ENCODE measurements at regions not wholly inside any gene's neighbourhood (a gene's known extent, or its start where the extent isn't known, plus 50 kb on each side); places are given as distances from the start of the nearest gene placed in this dataset.
"Not testable (repeated sequence)": the region's sequence is repeated elsewhere in the genome, so short reads cannot be mapped to it uniquely, and the experiment has no call there.

- Histone ChIP-seq H3K4me1 (ENCODE audit: control insufficient read depth, insufficient read depth, low read length) (no peaks in the 10 kb centered on the region), H3K27ac (ENCODE audit: low read length) (no peak overlapping the region), H3K4me3 (ENCODE audit: low read length) (no peak overlapping the region), H3K27me3 (ENCODE audit: control insufficient read depth, insufficient read depth, low read length) (no peaks in the 10 kb centered on the region), H3K36me3 (ENCODE audit: control insufficient read depth, insufficient read depth, low read length) (no peaks in the 10 kb centered on the region), H3K9me3 (replicated peaks; ENCODE audit: control insufficient read depth, low read depth, low read length) (no peaks in the 10 kb centered on the region)
- no peak for DNase-seq
- WGBS (ENCODE audit: insufficient coverage), result 43% methylated on average over 4 of the region's 5 CpGs
Observed at GRCh38 chr2:106322281-106322680, 128.2 kb upstream of the UXS1 start.

DNA sequence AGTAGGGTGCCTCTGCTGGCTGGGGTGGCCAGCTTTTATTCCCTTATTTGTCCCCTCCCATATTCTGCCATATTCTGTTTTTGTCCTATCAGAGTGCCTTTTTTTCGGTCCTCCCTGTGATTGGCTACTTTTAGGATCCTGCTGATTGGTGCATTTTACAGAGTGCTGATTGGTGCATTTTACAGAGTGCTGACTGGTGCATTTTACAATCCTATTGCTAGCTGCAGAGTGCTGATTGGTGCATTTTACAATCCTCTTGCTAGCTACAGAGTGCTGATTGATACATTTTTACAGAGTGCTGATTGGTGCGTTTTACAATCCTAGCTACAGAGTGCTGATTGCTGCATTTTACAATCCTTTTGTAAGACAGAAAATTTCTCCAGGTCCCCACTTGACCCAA lies 126.3 kb upstream of the UXS1 start:
- WGBS (ENCODE audit: insufficient coverage), result no CpG with 5 or more reads among the region's 2 CpGs
- DNase-seq; H3K4me1 ChIP-seq (ENCODE audit: control insufficient read depth, insufficient read depth, low read length): not testable (repeated sequence)

DNA sequence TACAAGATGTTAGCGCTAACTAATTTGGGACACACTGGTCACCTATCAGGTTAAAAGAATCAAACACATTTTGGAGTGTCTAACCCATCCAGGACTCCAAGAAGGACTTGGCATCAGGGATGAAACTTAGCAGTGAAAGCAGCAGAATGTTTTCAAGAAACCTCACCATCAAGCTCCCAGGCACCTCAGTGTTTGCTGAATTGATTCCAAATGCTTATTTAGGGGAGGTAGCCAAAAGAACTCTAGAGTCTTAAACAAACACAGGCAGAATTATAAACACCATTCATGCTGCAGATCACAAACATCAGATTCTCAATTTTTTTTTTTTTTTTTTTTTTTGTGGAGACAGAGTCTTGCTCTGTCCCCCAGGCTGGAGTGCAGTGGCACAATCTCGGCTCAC lies 122.8 kb upstream of the UXS1 start:
- WGBS (ENCODE audit: insufficient coverage), result no CpG with 5 or more reads among the region's 2 CpGs
- Histone ChIP-seq H3K36me3 (ENCODE audit: control insufficient read depth, insufficient read depth, low read length) (no peaks in the 10 kb centered on the region), H3K27ac (ENCODE audit: low read length) (no peak overlapping the region), H3K9me3 (replicated peaks; ENCODE audit: control insufficient read depth, low read depth, low read length) (no peaks in the 10 kb centered on the region), H3K4me3 (ENCODE audit: low read length) (no peak overlapping the region), H3K4me1 (ENCODE audit: control insufficient read depth, insufficient read depth, low read length) (no peaks in the 10 kb centered on the region), H3K27me3 (ENCODE audit: control insufficient read depth, insufficient read depth, low read length) (no peaks in the 10 kb centered on the region)
- DNase-seq, result no peak

More for the DNA sequence above, 126.3 kb upstream of the UXS1 start:
- H3K27ac ChIP-seq (ENCODE audit: low read length); H3K27me3 ChIP-seq (ENCODE audit: control insufficient read depth, insufficient read depth, low read length); H3K9me3 ChIP-seq (replicated peaks; ENCODE audit: control insufficient read depth, low read depth, low read length); H3K36me3 ChIP-seq (ENCODE audit: control insufficient read depth, insufficient read depth, low read length); H3K4me3 ChIP-seq (ENCODE audit: low read length): not testable (repeated sequence)

DNA sequence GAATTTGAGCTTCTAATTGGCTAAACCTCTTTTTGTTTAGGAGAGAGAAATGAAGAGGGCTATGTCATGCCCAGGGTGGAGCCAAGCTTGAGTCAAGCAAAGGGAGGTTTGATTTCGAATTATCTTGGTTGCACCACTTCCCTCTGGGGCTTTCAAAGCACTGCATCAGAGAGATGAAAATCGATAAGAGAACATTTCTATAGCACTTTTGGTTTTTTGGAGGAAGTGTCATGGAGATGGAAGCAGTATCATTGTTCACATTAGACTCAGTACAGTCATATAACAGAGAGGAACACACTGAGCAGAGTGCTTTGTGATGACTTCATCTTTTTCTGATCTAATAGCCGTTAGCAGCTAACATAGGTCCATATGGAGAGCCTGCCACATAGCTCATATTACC lies 120.3 kb upstream of the UXS1 start:
- H3K27ac ChIP-seq (ENCODE audit: low read length), result no peak overlapping the region
- no peak overlapping the region for H3K4me3 ChIP-seq (ENCODE audit: low read length)
- no peaks in the 10 kb centered on the region for H3K9me3 ChIP-seq (replicated peaks; ENCODE audit: control insufficient read depth, low read depth, low read length)
- no peaks in the 10 kb centered on the region for H3K4me1 ChIP-seq (ENCODE audit: control insufficient read depth, insufficient read depth, low read length)
- H3K36me3 ChIP-seq (ENCODE audit: control insufficient read depth, insufficient read depth, low read length), result no peaks in the 10 kb centered on the region
- WGBS (ENCODE audit: insufficient coverage), result 80% methylated on average over 1 of the region's 3 CpGs
- H3K27me3 ChIP-seq (ENCODE audit: control insufficient read depth, insufficient read depth, low read length), result no peaks in the 10 kb centered on the region
- DNase-seq, result no peak

DNA sequence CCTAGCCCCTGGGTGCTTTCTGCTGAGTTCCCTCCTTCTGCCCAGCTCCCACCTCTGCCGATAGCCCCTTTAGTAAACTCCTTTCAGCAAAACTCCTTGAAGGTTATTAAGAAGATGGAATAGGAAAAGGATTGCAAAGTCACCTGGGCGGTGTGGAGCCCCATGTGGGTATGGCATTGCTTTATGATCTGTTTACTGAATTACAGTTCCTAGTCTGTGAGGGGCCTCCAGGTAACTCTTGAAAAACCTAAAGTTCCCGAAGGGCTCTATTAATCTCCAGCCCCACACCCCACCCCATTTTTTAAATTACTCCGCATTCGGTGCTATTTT lies 116.9 kb upstream of the UXS1 start:
- no peak for DNase-seq
- Histone ChIP-seq H3K27me3 (ENCODE audit: control insufficient read depth, insufficient read depth, low read length) (no peaks in the 10 kb centered on the region), H3K36me3 (ENCODE audit: control insufficient read depth, insufficient read depth, low read length) (no peaks in the 10 kb centered on the region), H3K4me1 (ENCODE audit: control insufficient read depth, insufficient read depth, low read length) (no peaks in the 10 kb centered on the region), H3K4me3 (ENCODE audit: low read length) (no peak overlapping the region), H3K9me3 (replicated peaks; ENCODE audit: control insufficient read depth, low read depth, low read length) (no peaks in the 10 kb centered on the region), H3K27ac (ENCODE audit: low read length) (no peak overlapping the region)
- WGBS (ENCODE audit: insufficient coverage), result no CpG with 5 or more reads among the region's 5 CpGs

GRCh38 chr2:106307860-106308259 lies 113.8 kb upstream of the UXS1 start:
- no CpG with 5 or more reads among the region's 1 CpG for WGBS (ENCODE audit: insufficient coverage)

GRCh38 chr2:106306387-106306786 lies 112.3 kb upstream of the UXS1 start:
- DNase-seq, result no peak
- WGBS (ENCODE audit: insufficient coverage), result 90% methylated on average over 2 of the region's 3 CpGs

More at GRCh38 chr2:106307860-106308259, 113.8 kb upstream of the UXS1 start:
- Histone ChIP-seq H3K4me3 (ENCODE audit: low read length) (no peak overlapping the region), H3K36me3 (ENCODE audit: control insufficient read depth, insufficient read depth, low read length) (no peaks in the 10 kb centered on the region), H3K27ac (ENCODE audit: low read length) (no peak overlapping the region), H3K9me3 (replicated peaks; ENCODE audit: control insufficient read depth, low read depth, low read length) (no peaks in the 10 kb centered on the region), H3K27me3 (ENCODE audit: control insufficient read depth, insufficient read depth, low read length) (no peaks in the 10 kb centered on the region), H3K4me1 (ENCODE audit: control insufficient read depth, insufficient read depth, low read length) (no peaks in the 10 kb centered on the region)
- no peak for DNase-seq

DNA sequence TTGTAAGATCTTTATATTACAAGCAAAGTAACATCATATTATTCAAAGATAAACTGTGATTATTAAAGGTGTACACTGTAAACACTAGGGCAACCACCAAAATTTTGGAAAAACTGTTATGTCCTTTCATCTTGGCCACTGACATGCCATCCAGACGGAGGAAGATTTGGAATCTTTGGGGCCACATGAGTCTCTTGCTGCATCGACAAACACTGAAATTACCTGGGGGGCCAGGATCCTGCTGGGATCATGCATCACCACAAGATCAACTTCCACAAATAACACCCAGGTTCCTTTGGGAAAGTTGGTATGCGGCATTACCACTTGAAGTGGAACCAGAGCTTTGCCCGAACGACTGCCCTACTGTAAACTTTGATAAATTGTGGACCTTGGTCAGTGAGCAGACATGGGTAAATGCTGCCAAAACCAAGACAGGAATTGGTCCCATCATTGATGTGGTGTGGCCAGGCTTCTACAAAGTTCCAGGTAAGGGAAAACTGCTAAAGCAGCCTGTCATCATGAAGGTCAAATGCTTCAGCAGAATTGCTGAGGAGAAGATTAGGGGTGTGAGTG lies 110.6 kb upstream of the UXS1 start:
- Histone ChIP-seq H3K9me3 (replicated peaks; ENCODE audit: control insufficient read depth, low read depth, low read length) (no peaks in the 10 kb centered on the region), H3K4me1 (ENCODE audit: control insufficient read depth, insufficient read depth, low read length) (no peaks in the 10 kb centered on the region), H3K36me3 (ENCODE audit: control insufficient read depth, insufficient read depth, low read length) (no peaks in the 10 kb centered on the region), H3K27ac (ENCODE audit: low read length) (no peak overlapping the region), H3K27me3 (ENCODE audit: control insufficient read depth, insufficient read depth, low read length) (no peaks in the 10 kb centered on the region), H3K4me3 (ENCODE audit: low read length) (no peak overlapping the region)
- no peak for DNase-seq
- 73% methylated on average over 3 of the region's 5 CpGs for WGBS (ENCODE audit: insufficient coverage)

More at GRCh38 chr2:106306387-106306786, 112.3 kb upstream of the UXS1 start:
- Histone ChIP-seq H3K36me3 (ENCODE audit: control insufficient read depth, insufficient read depth, low read length) (no peaks in the 10 kb centered on the region), H3K4me3 (ENCODE audit: low read length) (no peak overlapping the region), H3K27me3 (ENCODE audit: control insufficient read depth, insufficient read depth, low read length) (no peaks in the 10 kb centered on the region), H3K27ac (ENCODE audit: low read length) (no peak overlapping the region), H3K4me1 (ENCODE audit: control insufficient read depth, insufficient read depth, low read length) (no peaks in the 10 kb centered on the region), H3K9me3 (replicated peaks; ENCODE audit: control insufficient read depth, low read depth, low read length) (no peaks in the 10 kb centered on the region)

- no peaks in the 10 kb centered on the region for H3K9me3 ChIP-seq (replicated peaks; ENCODE audit: control insufficient read depth, low read depth, low read length)
- H3K27ac ChIP-seq (ENCODE audit: low read length), result no peak overlapping the region
- no peak overlapping the region for H3K4me3 ChIP-seq (ENCODE audit: low read length)
- no peak for DNase-seq
- 32% methylated on average over 2 of the region's 2 CpGs for WGBS (ENCODE audit: insufficient coverage)
- no peaks in the 10 kb centered on the region for H3K36me3 ChIP-seq (ENCODE audit: control insufficient read depth, insufficient read depth, low read length)
- H3K4me1 ChIP-seq (ENCODE audit: control insufficient read depth, insufficient read depth, low read length), result no peaks in the 10 kb centered on the region
- H3K27me3 ChIP-seq (ENCODE audit: control insufficient read depth, insufficient read depth, low read length), result no peaks in the 10 kb centered on the region
Observed at GRCh38 chr2:106299696-106300095, 105.6 kb upstream of the UXS1 start.

DNA sequence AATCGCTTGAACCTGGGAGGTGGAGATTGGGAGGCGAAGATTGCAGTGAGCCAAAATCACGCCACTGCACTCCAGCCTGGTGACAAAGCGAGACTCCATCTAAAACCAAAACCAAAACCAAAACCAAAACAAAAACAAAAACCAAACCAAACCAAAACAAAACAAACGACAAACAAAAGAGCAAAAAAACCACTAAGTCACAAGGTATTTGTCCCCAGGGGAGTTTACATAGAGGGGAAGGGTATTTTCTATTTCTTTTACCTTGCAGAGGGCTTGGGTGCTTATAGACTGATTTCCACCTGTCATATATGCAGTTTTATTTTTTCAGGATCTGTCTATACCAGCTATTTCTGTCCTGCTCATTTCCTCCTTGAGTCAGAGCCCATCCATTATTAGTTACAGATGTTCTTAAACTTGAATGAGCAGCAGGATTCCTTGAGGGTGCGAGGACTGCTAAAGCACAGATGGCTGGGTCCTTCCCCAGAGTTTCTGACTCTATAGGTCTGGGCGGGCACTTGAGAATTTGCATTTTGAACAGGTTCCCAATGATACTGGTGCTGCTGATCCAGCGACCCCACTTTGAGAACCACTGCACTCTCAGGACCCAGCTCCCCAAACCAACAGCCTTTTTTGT lies 102.2 kb upstream of the UXS1 start:
- DNase-seq, result peak; percentile 80
- H3K27me3 ChIP-seq (ENCODE audit: control insufficient read depth, insufficient read depth, low read length), result no peaks in the 10 kb centered on the region
- WGBS (ENCODE audit: insufficient coverage), result 100% methylated on average over 1 of the region's 8 CpGs
- no peak overlapping the region for H3K27ac ChIP-seq (ENCODE audit: low read length)
- no peaks in the 10 kb centered on the region for H3K9me3 ChIP-seq (replicated peaks; ENCODE audit: control insufficient read depth, low read depth, low read length)
- no peaks in the 10 kb centered on the region for H3K36me3 ChIP-seq (ENCODE audit: control insufficient read depth, insufficient read depth, low read length)
- H3K4me3 ChIP-seq (ENCODE audit: low read length), result no peak overlapping the region
- H3K4me1 ChIP-seq (ENCODE audit: control insufficient read depth, insufficient read depth, low read length), result no peaks in the 10 kb centered on the region

- 57% methylated on average over 1 of the region's 1 CpG for WGBS (ENCODE audit: insufficient coverage)
- no peak overlapping the region for H3K27ac ChIP-seq (ENCODE audit: low read length)
- H3K27me3 ChIP-seq (ENCODE audit: control insufficient read depth, insufficient read depth, low read length), result no peaks in the 10 kb centered on the region
Observed at GRCh38 chr2:106294182-106294581, 100.1 kb upstream of the UXS1 start.

More at GRCh38 chr2:106294182-106294581, 100.1 kb upstream of the UXS1 start:
- DNase-seq, result no peak
- Histone ChIP-seq H3K9me3 (replicated peaks; ENCODE audit: control insufficient read depth, low read depth, low read length) (no peaks in the 10 kb centered on the region), H3K4me3 (ENCODE audit: low read length) (no peak overlapping the region), H3K4me1 (ENCODE audit: control insufficient read depth, insufficient read depth, low read length) (no peaks in the 10 kb centered on the region), H3K36me3 (ENCODE audit: control insufficient read depth, insufficient read depth, low read length) (no peaks in the 10 kb centered on the region)

Measured in muscle of leg (tissue), 3 donors.